Heart right ventricle (tissue), 16 donors: ENCODE measurements at regions not wholly inside any gene's neighbourhood (a gene's known extent, or its start where the extent isn't known, plus 50 kb on each side); places are given as distances from the start of the nearest gene placed in this dataset.

Experiments used
- ATAC-seq, 8 donors: fragments of 200-7000 bp; cut with Tn5 transposase; one replicate each; pipeline ENCODE4 v1.9.1; 2020; ENCODE audit warnings: mild to moderate bottlenecking in 8 of 8, moderate library complexity in 8 of 8, moderate number of reproducible peaks in 1 of 8
- DNase-seq, 2 donors: peaks; one replicate each; pipeline ENCODE4 v3.0.0-alpha.2; 2020
- H3K27ac ChIP-seq, 10 donors: fragments of 200-600 bp; sonication (generic) in 2 of 10; one replicate each; pipeline versions ENCODE4 v1.5.0 to v1.8.0; 2020 to 2022; ENCODE audit warnings: mild to moderate bottlenecking in 3 of 10
- H3K27me3 ChIP-seq, 7 donors: fragments of 200-600 bp; one replicate each; pipeline ENCODE4 v1.8.0; 2021 to 2022; ENCODE audit warnings: mild to moderate bottlenecking in 2 of 7
- H3K36me3 ChIP-seq, 9 donors: fragments of 200-600 bp; sonication (generic) in 1 of 9; one replicate each; pipeline versions ENCODE4 v1.5.0 to v1.8.0; 2020 to 2022; ENCODE audit warnings: mild to moderate bottlenecking in 2 of 9
- H3K4me1 ChIP-seq, 9 donors: fragments of 200-600 bp; sonication (generic) in 1 of 9; one replicate each; pipeline versions ENCODE4 v1.5.0 to v1.8.0; 2020 to 2022; ENCODE audit warnings: mild to moderate bottlenecking in 4 of 9
- H3K4me3 ChIP-seq, 10 donors: fragments of 200-600 bp; sonication (generic) in 2 of 10; one replicate each; pipeline versions ENCODE4 v1.5.0 to v1.8.0; 2020 to 2022; ENCODE audit warnings: mild to moderate bottlenecking in 7 of 10, moderate library complexity in 2 of 10
- H3K9me3 ChIP-seq, 11 donors: fragments of 200-600 bp in 10 of 11; sonication (generic) in 2 of 11; one replicate each; pipeline versions ENCODE4 v1.5.0 to v1.8.0; 2013 to 2022; ENCODE audit warnings: mild to moderate bottlenecking in 2 of 11, control low read depth in 1 of 11, moderate library complexity in 1 of 11
- CTCF ChIP-seq, 9 donors: fragments of 200-600 bp; sonication (generic) in 2 of 9; IDR thresholded peaks; one replicate each; pipeline versions ENCODE4 v1.5.0 to v1.8.0; 2021 to 2022; ENCODE audit warnings: antibody characterized with exemption in 9 of 9, mild to moderate bottlenecking in 5 of 9, moderate library complexity in 1 of 9
- WGBS, 2 donors: extraction: QIAGEN DNeasy Blood & Tissue Kit; methylation state at CpG; one replicate each; pipeline ENCODE4 v1.1.7; 2013; ENCODE audit warnings: inconsistent platforms in 1 of 2; 5-methylcytosine and 5-hydroxymethylcytosine counted together
- intact Hi-C, 10 donors: fragments of 100-400 bp; cut with DNase I; formaldehyde crosslinking; loops; one replicate each; pipeline versions ENCODE4 v1.11.1 to v1.14.2; 2022
- donor health status: Arrhythmogenic right ventricular cardiomyopathy.
- donor health status: ischemic (EF 13 %, LVEDD 7.1; RV severe dilation, severe dysfunction).
- donor health status: healthy with polysubstance abuse.
- donor health status: DM: no; HTN: yes; CAD: no.
- donor health status: DM: no; HTN: no; CAD: no.
- donor health status: ischemic (EF 25% LVEDD 6.9; RV normal size, moderate dysfunction).
- donor health status: ischemic (EF 25% LVEDD 5.7; RV mildly dilated, moderate dysfunction).
- donor health status: healthy.
- donor health status: DM: yes; HTN: yes; CAD: no.
- donor health status: Ischemic cardiomyopathy.
- donor health status: ischemic (EF 35%, LVEDD 5.7; RV mildly dilated, moderate dysfunction).
- donor health status: nonischemic (EF 11% LVEDD 7.7; RV severe dilation, severe dysfunction).
- donor health status: DM: yes; HTN: yes; CAD: no.
- donor health status: PGD.
- donor health status: ischemic (EF 29% LVEDD 5.4; RV normal size, mild dysfunction).
- donor health status: nonischemic (EF 23%, LVEDD 6.1; RV moderate dilation, normal function).

- TF ChIP-seq CTCF (IDR thresholded peaks at IDR 0.05) = no peak
- no peak for ATAC-seq
- intact Hi-C loops = no loop called here
Observed at GRCh38 chr11:80432057-80432456, 991.2 kb upstream of the TENM4 start.

GRCh38 chr11:80424012-80424695, 983.3 kb upstream of the TENM4 start:
- 68 to 71% methylated on average over 2 of the region's 2 CpGs for WGBS, 2 donors
- Histone ChIP-seq H3K27ac (no peak overlapping the region), H3K27me3 (no peaks in the 10 kb centered on the region), H3K36me3 (no peaks in the 10 kb centered on the region), H3K4me1 (no peaks in the 10 kb centered on the region), H3K9me3 (peaks cover 0 to 5% (median 0%) of the 10 kb centered on the region in 11 donors), H3K4me3 (no peak overlapping the region)
- ATAC-seq = no peak
- intact Hi-C loops = loop anchor here in 1 of 10 donors (2.0 kb wide), 1 partner anchor 17 kb away; no protein-coding TSS in a partner anchor
- DNase-seq = no peak
- no peak for TF ChIP-seq CTCF (IDR thresholded peaks at IDR 0.05)

More at GRCh38 chr11:80432057-80432456, 991.2 kb upstream of the TENM4 start:
- no peaks in the 10 kb centered on the region for H3K36me3 ChIP-seq
- no peaks in the 10 kb centered on the region for H3K4me1 ChIP-seq
- H3K27ac ChIP-seq = no peak overlapping the region
- no peak overlapping the region for H3K4me3 ChIP-seq
- no peak for DNase-seq
- H3K27me3 ChIP-seq = no peaks in the 10 kb centered on the region
- peaks cover 0 to 4% (median 0%) of the 10 kb centered on the region in 11 donors for H3K9me3 ChIP-seq
- WGBS, 2 donors = 65 to 75% methylated on average over 2 of the region's 2 CpGs

GRCh38 chr11:80420374-80420773, 979.5 kb upstream of the TENM4 start:
- H3K4me3 ChIP-seq = no peak overlapping the region
- WGBS, 2 donors = 65 to 67% methylated on average over 1 of the region's 1 CpG
- no peaks in the 10 kb centered on the region for H3K4me1 ChIP-seq
- no peak for TF ChIP-seq CTCF (IDR thresholded peaks at IDR 0.05)
- ATAC-seq = no peak
- intact Hi-C loops = no loop called here
- no peaks in the 10 kb centered on the region for H3K36me3 ChIP-seq
- no peak for DNase-seq
- H3K9me3 ChIP-seq = no peaks in the 10 kb centered on the region
- H3K27ac ChIP-seq = no peak overlapping the region
- H3K27me3 ChIP-seq = no peaks in the 10 kb centered on the region

- ATAC-seq = no peak
- 87 to 92% methylated on average over 2 of the region's 2 CpGs for WGBS, 2 donors
Observed at GRCh38 chr11:80417681-80418080, 976.9 kb upstream of the TENM4 start.

More at GRCh38 chr11:80417681-80418080, 976.9 kb upstream of the TENM4 start:
- Histone ChIP-seq H3K9me3 (peaks cover 0 to 2% (median 0%) of the 10 kb centered on the region in 11 donors), H3K4me3 (no peak overlapping the region), H3K36me3 (no peaks in the 10 kb centered on the region), H3K27me3 (no peaks in the 10 kb centered on the region), H3K27ac (no peak overlapping the region), H3K4me1 (no peaks in the 10 kb centered on the region)
- no peak for DNase-seq
- intact Hi-C loops = no loop called here
- TF ChIP-seq CTCF (IDR thresholded peaks at IDR 0.05) = no peak
